Activated T-helper 1 cell treated with anti-CD3 and anti-CD28 coated beads, Interleukin-12 subunit alpha, Interleukin-12 subunit beta, Interleukin-2, Interleukin-4 antibody, amounts not matched to agents 30 ng/mL and 10 ng/mL and 1 ng/mL, durations not matched to agents 14 hours and 24 hours and 36 hours (primary cell): ENCODE measurements at regions not wholly inside any gene's neighbourhood (a gene's known extent, or its start where the extent isn't known, plus 50 kb on each side); places are given as distances from the start of the nearest gene placed in this dataset.

Experiments used
- DNase-seq: peaks from one replicate; pipeline ENCODE4 v3.0.0; 2021; ENCODE audit warnings: low spot score
- H3K27ac Mint-ChIP-seq: one replicate; pipeline ENCODE4 v1.8.0; 2021; ENCODE audit warnings: mild to moderate bottlenecking, mixed read lengths
- H3K27me3 Mint-ChIP-seq: one replicate; pipeline ENCODE4 v1.8.0; 2022; ENCODE audit warnings: mild to moderate bottlenecking, moderate library complexity, mixed read lengths; ENCODE audit not compliant: insufficient read depth
- H3K36me3 Mint-ChIP-seq: one replicate; pipeline ENCODE4 v1.8.0; 2021; ENCODE audit warnings: low read depth, mixed read lengths
- H3K4me1 Mint-ChIP-seq: one replicate; pipeline ENCODE4 v1.8.0; 2021; ENCODE audit warnings: low read depth, mixed read lengths
- H3K4me3 Mint-ChIP-seq: one replicate; pipeline ENCODE4 v1.8.0; 2021; ENCODE audit warnings: mild to moderate bottlenecking, moderate library complexity, mixed read lengths
- H3K9me3 Mint-ChIP-seq: one replicate; pipeline ENCODE4 v1.8.0; 2021; ENCODE audit warnings: mixed read lengths
- intact Hi-C: fragments of 100-400 bp; cut with micrococcal nuclease; formaldehyde crosslinking; loops from one replicate; pipeline ENCODE4 v1.15.1; 2024

- intact Hi-C loops: no loop called here
- no peak overlapping the region for H3K27ac Mint-ChIP-seq
Measured at GRCh38 chr5:142542078-142542477, 143.8 kb downstream of the FGF1 start.

GRCh38 chr5:142540922-142541422 is 144.9 kb downstream of the FGF1 start:
- intact Hi-C loops: no loop called here
- H3K27me3 Mint-ChIP-seq: peaks cover 17% of the 10 kb centered on the region
- no peaks in the 10 kb centered on the region for H3K9me3 Mint-ChIP-seq
- DNase-seq: no peak
- H3K36me3 Mint-ChIP-seq: no peaks in the 10 kb centered on the region
- no peaks in the 10 kb centered on the region for H3K4me1 Mint-ChIP-seq
- H3K4me3 Mint-ChIP-seq: no peak overlapping the region
- H3K27ac Mint-ChIP-seq: no peak overlapping the region

More at GRCh38 chr5:142542078-142542477, 143.8 kb downstream of the FGF1 start:
- Mint-ChIP-seq H3K4me1 (no peaks in the 10 kb centered on the region), H3K27me3 (peaks cover 17% of the 10 kb centered on the region), H3K36me3 (no peaks in the 10 kb centered on the region), H3K9me3 (no peaks in the 10 kb centered on the region), H3K4me3 (no peak overlapping the region)
- DNase-seq: no peak

GRCh38 chr5:142539154-142539740 is 146.6 kb downstream of the FGF1 start:
- Mint-ChIP-seq H3K27ac (no peak overlapping the region), H3K4me1 (no peaks in the 10 kb centered on the region), H3K4me3 (no peak overlapping the region), H3K9me3 (peaks cover 7% of the 10 kb centered on the region), H3K36me3 (no peaks in the 10 kb centered on the region), H3K27me3 (peaks cover 17% of the 10 kb centered on the region)
- DNase-seq: no peak
- intact Hi-C loops: no loop called here

GRCh38 chr5:142537938-142538337 is 148.0 kb downstream of the FGF1 start:
- no peak overlapping the region for H3K4me3 Mint-ChIP-seq
- no peak overlapping the region for H3K27ac Mint-ChIP-seq
- intact Hi-C loops: no loop called here
- no peak for DNase-seq
- peaks cover 7% of the 10 kb centered on the region for H3K9me3 Mint-ChIP-seq
- no peaks in the 10 kb centered on the region for H3K36me3 Mint-ChIP-seq
- H3K27me3 Mint-ChIP-seq: peaks cover 17% of the 10 kb centered on the region
- H3K4me1 Mint-ChIP-seq: no peaks in the 10 kb centered on the region

GRCh38 chr5:142532781-142533176 is 153.1 kb downstream of the FGF1 start:
- H3K4me1 Mint-ChIP-seq: no peaks in the 10 kb centered on the region
- intact Hi-C loops: no loop called here
- no peak overlapping the region for H3K4me3 Mint-ChIP-seq
- H3K27me3 Mint-ChIP-seq: no peaks in the 10 kb centered on the region
- DNase-seq: no peak
- no peak overlapping the region for H3K27ac Mint-ChIP-seq
- H3K36me3 Mint-ChIP-seq: no peaks in the 10 kb centered on the region
- H3K9me3 Mint-ChIP-seq: peaks cover 7% of the 10 kb centered on the region

- peaks cover 7% of the 10 kb centered on the region for H3K9me3 Mint-ChIP-seq
- intact Hi-C loops: no loop called here
- no peaks in the 10 kb centered on the region for H3K36me3 Mint-ChIP-seq
- no peaks in the 10 kb centered on the region for H3K27me3 Mint-ChIP-seq
- H3K4me3 Mint-ChIP-seq: no peak overlapping the region
- no peak overlapping the region for H3K27ac Mint-ChIP-seq
- H3K4me1 Mint-ChIP-seq: no peaks in the 10 kb centered on the region
- no peak for DNase-seq
Measured at GRCh38 chr5:142531977-142532780, 153.7 kb downstream of the FGF1 start.

GRCh38 chr5:142530904-142531303 is 155.0 kb downstream of the FGF1 start:
- H3K4me3 Mint-ChIP-seq: no peak overlapping the region
- no peaks in the 10 kb centered on the region for H3K4me1 Mint-ChIP-seq
- H3K27me3 Mint-ChIP-seq: no peaks in the 10 kb centered on the region
- intact Hi-C loops: no loop called here
- H3K9me3 Mint-ChIP-seq: peaks cover 7% of the 10 kb centered on the region
- no peaks in the 10 kb centered on the region for H3K36me3 Mint-ChIP-seq
- no peak for DNase-seq
- no peak overlapping the region for H3K27ac Mint-ChIP-seq

GRCh38 chr5:142529626-142530278 is 156.1 kb downstream of the FGF1 start:
- Mint-ChIP-seq H3K9me3 (peaks cover 2% of the 10 kb centered on the region), H3K4me3 (no peak overlapping the region), H3K27me3 (no peaks in the 10 kb centered on the region), H3K36me3 (no peaks in the 10 kb centered on the region), H3K4me1 (no peaks in the 10 kb centered on the region), H3K27ac (no peak overlapping the region)
- DNase-seq: no peak
- intact Hi-C loops: no loop called here

GRCh38 chr5:142527664-142528295 is 158.1 kb downstream of the FGF1 start:
- Mint-ChIP-seq H3K4me3 (no peak overlapping the region), H3K9me3 (no peaks in the 10 kb centered on the region), H3K27me3 (no peaks in the 10 kb centered on the region), H3K27ac (no peak overlapping the region), H3K36me3 (no peaks in the 10 kb centered on the region), H3K4me1 (no peaks in the 10 kb centered on the region)
- intact Hi-C loops: no loop called here
- no peak for DNase-seq

- no peak overlapping the region for H3K4me3 Mint-ChIP-seq
- no peak for DNase-seq
- H3K27me3 Mint-ChIP-seq: no peaks in the 10 kb centered on the region
- H3K36me3 Mint-ChIP-seq: no peaks in the 10 kb centered on the region
- no peaks in the 10 kb centered on the region for H3K9me3 Mint-ChIP-seq
- no peak overlapping the region for H3K27ac Mint-ChIP-seq
- no peaks in the 10 kb centered on the region for H3K4me1 Mint-ChIP-seq
- intact Hi-C loops: no loop called here
Measured at GRCh38 chr5:142527234-142527633, 158.7 kb downstream of the FGF1 start.

- peaks cover under 1% of the 10 kb centered on the region for H3K9me3 Mint-ChIP-seq
- no peak overlapping the region for H3K4me3 Mint-ChIP-seq
- H3K27ac Mint-ChIP-seq: no peak overlapping the region
- no peak for DNase-seq
- H3K27me3 Mint-ChIP-seq: peaks cover 5% of the 10 kb centered on the region
- intact Hi-C loops: no loop called here
- H3K4me1 Mint-ChIP-seq: no peaks in the 10 kb centered on the region
- no peaks in the 10 kb centered on the region for H3K36me3 Mint-ChIP-seq
Measured at GRCh38 chr5:142522983-142523382, 162.9 kb downstream of the FGF1 start.

- DNase-seq: no peak
- H3K9me3 Mint-ChIP-seq: peaks cover 4% of the 10 kb centered on the region
- intact Hi-C loops: no loop called here
- no peaks in the 10 kb centered on the region for H3K36me3 Mint-ChIP-seq
- H3K27me3 Mint-ChIP-seq: peaks cover 5% of the 10 kb centered on the region
- H3K27ac Mint-ChIP-seq: no peak overlapping the region
- no peak overlapping the region for H3K4me3 Mint-ChIP-seq
- H3K4me1 Mint-ChIP-seq: no peaks in the 10 kb centered on the region
Measured at GRCh38 chr5:142521706-142522105, 164.2 kb downstream of the FGF1 start.

- no peak overlapping the region for H3K27ac Mint-ChIP-seq
- peaks cover 8% of the 10 kb centered on the region for H3K9me3 Mint-ChIP-seq
- peaks cover 5% of the 10 kb centered on the region for H3K27me3 Mint-ChIP-seq
- intact Hi-C loops: no loop called here
- no peaks in the 10 kb centered on the region for H3K36me3 Mint-ChIP-seq
- no peaks in the 10 kb centered on the region for H3K4me1 Mint-ChIP-seq
- no peak overlapping the region for H3K4me3 Mint-ChIP-seq
- no peak for DNase-seq
Measured at GRCh38 chr5:142520885-142521284, 165.0 kb downstream of the FGF1 start.
